SK-N-SH (cell line): ENCODE measurements at regions not wholly inside any gene's neighbourhood (a gene's known extent, or its start where the extent isn't known, plus 50 kb on each side); places are given as distances from the start of the nearest gene placed in this dataset.

ENCODE experiments used
- EP300 ChIP-seq, 2 experiments: IDR thresholded peaks; 2 replicates each; pipeline versions ENCODE4 v1.4.0 to v1.6.1; 2012; ENCODE audit warnings: borderline replicate concordance in 1 of 2, low read depth in 1 of 2, low read length in 1 of 2
- EZH2phosphoT487 ChIP-seq: fragments of 200-600 bp; sonication (generic); IDR thresholded peaks from 2 replicates; pipeline ENCODE4 v1.6.1; 2017; ENCODE audit warnings: low read depth, mixed run types, mild to moderate bottlenecking, antibody characterized with exemption, moderate library complexity, borderline replicate concordance
- FOSL2 ChIP-seq: IDR thresholded peaks from 2 replicates; pipeline ENCODE4 v1.4.0; 2012; ENCODE audit warnings: low read depth, mild to moderate bottlenecking, moderate library complexity, borderline replicate concordance
- GABPA ChIP-seq: IDR thresholded peaks from 2 replicates; pipeline ENCODE4 v1.4.0; 2012; ENCODE audit warnings: low read depth, mild to moderate bottlenecking
- JUND ChIP-seq: IDR thresholded peaks from 2 replicates; pipeline ENCODE4 v1.4.0; 2012
- YY1 ChIP-seq: IDR thresholded peaks from 2 replicates; pipeline ENCODE4 v1.4.0; 2012; ENCODE audit warnings: low read depth, mild to moderate bottlenecking
- TF ChIP-seq, protein P1 (sequence below): fragments of 200-600 bp; sonication (generic); IDR thresholded peaks from 2 replicates; pipeline ENCODE4 v1.6.1; 2017; ENCODE audit warnings: antibody characterized with exemption, mild to moderate bottlenecking, moderate library complexity

DNA sequence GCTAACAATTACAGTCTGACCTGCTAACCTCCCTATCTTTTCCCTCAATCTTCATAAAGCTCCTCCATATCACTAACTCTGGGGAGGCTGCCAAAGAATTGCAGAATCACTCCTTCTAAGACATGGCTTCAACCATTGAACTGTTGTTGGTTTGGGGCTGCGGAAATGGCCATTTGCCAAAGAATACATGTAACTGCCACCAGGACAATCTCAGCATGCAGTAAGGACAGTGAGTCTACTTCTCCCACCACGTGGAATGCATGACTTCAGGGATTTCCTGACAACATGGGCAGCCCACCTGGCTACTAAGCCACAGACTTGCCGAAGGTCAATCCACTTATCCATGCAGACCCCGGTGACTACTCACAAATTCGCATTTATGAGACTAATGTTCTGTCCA, 104.3 kb upstream of the NUDT7 start:
- TF ChIP-seq FOSL2 (no peak), EP300 (IDR thresholded peaks at IDR 0.05; ENCODE audit: borderline replicate concordance in 1 of 2, low read depth in 1 of 2, low read length in 1 of 2) (no peak), EZH2phosphoT487 (no peak), YY1 (no peak), JUND (no peak), GABPA (no peak)
- TF ChIP-seq, protein P1, sequence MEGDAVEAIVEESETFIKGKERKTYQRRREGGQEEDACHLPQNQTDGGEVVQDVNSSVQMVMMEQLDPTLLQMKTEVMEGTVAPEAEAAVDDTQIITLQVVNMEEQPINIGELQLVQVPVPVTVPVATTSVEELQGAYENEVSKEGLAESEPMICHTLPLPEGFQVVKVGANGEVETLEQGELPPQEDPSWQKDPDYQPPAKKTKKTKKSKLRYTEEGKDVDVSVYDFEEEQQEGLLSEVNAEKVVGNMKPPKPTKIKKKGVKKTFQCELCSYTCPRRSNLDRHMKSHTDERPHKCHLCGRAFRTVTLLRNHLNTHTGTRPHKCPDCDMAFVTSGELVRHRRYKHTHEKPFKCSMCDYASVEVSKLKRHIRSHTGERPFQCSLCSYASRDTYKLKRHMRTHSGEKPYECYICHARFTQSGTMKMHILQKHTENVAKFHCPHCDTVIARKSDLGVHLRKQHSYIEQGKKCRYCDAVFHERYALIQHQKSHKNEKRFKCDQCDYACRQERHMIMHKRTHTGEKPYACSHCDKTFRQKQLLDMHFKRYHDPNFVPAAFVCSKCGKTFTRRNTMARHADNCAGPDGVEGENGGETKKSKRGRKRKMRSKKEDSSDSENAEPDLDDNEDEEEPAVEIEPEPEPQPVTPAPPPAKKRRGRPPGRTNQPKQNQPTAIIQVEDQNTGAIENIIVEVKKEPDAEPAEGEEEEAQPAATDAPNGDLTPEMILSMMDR, result no peak
